Calu3 (cell line): ENCODE measurements at regions not wholly inside any gene's neighbourhood (a gene's known extent, or its start where the extent isn't known, plus 50 kb on each side); places are given as distances from the start of the nearest gene placed in this dataset.

ENCODE experiments used
- BruUV-seq: library from RNA; stranded (reverse); fragments of 400-500 nt; replicated peaks from 2 replicates; lab custom pipeline; 2021; lab: Mats Ljungman, UMichigan
- CTCF ChIA-PET: fragments of 300-600 bp; sonication (Branson Sonifier 250); formaldehyde crosslinking; loops from one replicate; lab custom pipeline; 2022; ENCODE audit warnings: antibody characterized with exemption; lab: Charles Lee
- DNase-seq: peaks from one replicate; pipeline ENCODE4 v3.0.0; 2022
- H3K27ac Mint-ChIP-seq: one replicate; pipeline ENCODE4 v1.8.0; 2022; ENCODE audit warnings: mixed read lengths; ENCODE audit not compliant: unreplicated experiment
- H3K27me3 Mint-ChIP-seq: one replicate; pipeline ENCODE4 v1.8.0; 2022; ENCODE audit warnings: mixed read lengths; ENCODE audit not compliant: unreplicated experiment
- H3K36me3 Mint-ChIP-seq: one replicate; pipeline ENCODE4 v1.8.0; 2022; ENCODE audit warnings: mild to moderate bottlenecking, moderate library complexity, mixed read lengths; ENCODE audit not compliant: insufficient read depth, unreplicated experiment
- H3K4me1 Mint-ChIP-seq: one replicate; pipeline ENCODE4 v1.8.0; 2022; ENCODE audit warnings: mild to moderate bottlenecking, low read depth, mixed read lengths; ENCODE audit not compliant: unreplicated experiment
- H3K4me3 Mint-ChIP-seq: one replicate; pipeline ENCODE4 v1.8.0; 2022; ENCODE audit warnings: mild to moderate bottlenecking, low read depth, moderate library complexity, mixed read lengths; ENCODE audit not compliant: unreplicated experiment
- H3K9me3 Mint-ChIP-seq: one replicate; pipeline ENCODE4 v1.8.0; 2022; ENCODE audit warnings: low read depth, mixed read lengths; ENCODE audit not compliant: unreplicated experiment
- intact Hi-C: fragments of 100-400 bp; cut with micrococcal nuclease; formaldehyde crosslinking; loops from one replicate; pipeline ENCODE4 v1.10.0; 2022; ENCODE audit not compliant: unreplicated experiment
- TF ChIP-seq, protein P1 (sequence below): fragments of 200-600 bp; IDR thresholded peaks from one replicate; pipeline ENCODE4 v1.8.0; 2022; ENCODE audit warnings: antibody characterized with exemption; ENCODE audit not compliant: unreplicated experiment

DNA sequence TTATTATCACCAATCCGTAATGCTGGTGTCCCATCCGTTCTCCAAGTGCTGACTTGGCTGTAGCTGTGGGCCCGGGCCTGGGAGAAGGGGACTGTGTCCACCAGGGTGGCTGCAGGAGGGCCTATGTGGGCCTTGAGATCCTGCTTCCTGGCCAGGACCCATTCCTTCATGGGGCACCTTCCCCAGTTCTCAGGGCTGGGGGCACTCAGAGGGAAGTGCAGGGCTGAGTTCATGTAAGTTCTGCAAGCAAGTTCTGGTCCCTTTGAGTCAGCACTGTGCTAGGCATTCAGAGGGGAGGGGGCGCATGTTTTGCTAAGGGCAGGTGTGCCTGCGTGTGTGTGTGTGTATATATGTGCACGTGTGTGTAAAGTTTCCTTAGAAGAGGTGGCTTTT lies 94.0 kb downstream of the GLI2 start:
- Mint-ChIP-seq H3K9me3 (no peaks in the 10 kb centered on the region), H3K27me3 (peaks cover 15% of the 10 kb centered on the region), H3K27ac (no peak overlapping the region), H3K4me1 (no peaks in the 10 kb centered on the region), H3K4me3 (no peak overlapping the region), H3K36me3 (no peaks in the 10 kb centered on the region)
- TF ChIP-seq, protein P1, sequence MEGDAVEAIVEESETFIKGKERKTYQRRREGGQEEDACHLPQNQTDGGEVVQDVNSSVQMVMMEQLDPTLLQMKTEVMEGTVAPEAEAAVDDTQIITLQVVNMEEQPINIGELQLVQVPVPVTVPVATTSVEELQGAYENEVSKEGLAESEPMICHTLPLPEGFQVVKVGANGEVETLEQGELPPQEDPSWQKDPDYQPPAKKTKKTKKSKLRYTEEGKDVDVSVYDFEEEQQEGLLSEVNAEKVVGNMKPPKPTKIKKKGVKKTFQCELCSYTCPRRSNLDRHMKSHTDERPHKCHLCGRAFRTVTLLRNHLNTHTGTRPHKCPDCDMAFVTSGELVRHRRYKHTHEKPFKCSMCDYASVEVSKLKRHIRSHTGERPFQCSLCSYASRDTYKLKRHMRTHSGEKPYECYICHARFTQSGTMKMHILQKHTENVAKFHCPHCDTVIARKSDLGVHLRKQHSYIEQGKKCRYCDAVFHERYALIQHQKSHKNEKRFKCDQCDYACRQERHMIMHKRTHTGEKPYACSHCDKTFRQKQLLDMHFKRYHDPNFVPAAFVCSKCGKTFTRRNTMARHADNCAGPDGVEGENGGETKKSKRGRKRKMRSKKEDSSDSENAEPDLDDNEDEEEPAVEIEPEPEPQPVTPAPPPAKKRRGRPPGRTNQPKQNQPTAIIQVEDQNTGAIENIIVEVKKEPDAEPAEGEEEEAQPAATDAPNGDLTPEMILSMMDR, result no peak
- CTCF ChIA-PET, result no interaction called here
- intact Hi-C loops, result no loop called here
- no peak for DNase-seq
- no TSS peak for BruUV-seq

DNA sequence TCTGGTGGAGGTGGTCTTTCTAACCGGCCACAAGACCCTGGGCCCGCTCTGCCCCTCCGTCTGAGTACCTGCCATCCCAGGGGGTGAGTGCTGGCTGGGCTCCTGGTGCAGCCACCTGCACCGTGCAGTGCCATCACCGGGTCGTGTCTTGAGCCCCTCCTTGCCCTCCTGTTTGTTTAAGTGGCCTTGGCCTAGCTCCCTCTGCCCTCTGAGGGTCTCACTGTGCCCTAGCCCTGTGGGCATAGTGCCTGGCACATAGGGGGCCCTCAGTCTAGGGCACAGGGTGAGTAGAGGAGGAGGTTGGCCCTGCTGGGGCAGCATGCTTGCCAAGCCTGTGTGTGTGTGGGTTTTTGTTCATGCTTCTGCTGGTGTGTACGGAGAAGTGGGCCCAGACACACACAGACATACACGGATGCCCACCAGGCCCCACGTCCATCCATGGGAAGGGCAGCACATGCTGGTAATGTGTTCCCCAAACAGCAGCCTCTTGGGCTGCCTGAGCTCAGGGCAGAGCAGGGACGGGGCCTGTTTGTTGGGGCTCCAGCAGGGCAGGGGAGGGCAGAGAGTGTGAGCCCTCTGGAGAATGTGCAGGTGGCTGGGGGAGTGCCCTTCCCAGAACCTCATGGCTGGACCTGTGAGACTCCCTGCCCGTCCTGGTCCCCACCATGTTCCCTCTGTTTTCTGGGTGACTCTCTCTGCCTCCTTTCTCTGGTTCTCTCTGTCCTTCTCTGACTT lies 94.6 kb downstream of the GLI2 start:
- Mint-ChIP-seq H3K4me1 (no peaks in the 10 kb centered on the region), H3K27ac (no peak overlapping the region)

DNA sequence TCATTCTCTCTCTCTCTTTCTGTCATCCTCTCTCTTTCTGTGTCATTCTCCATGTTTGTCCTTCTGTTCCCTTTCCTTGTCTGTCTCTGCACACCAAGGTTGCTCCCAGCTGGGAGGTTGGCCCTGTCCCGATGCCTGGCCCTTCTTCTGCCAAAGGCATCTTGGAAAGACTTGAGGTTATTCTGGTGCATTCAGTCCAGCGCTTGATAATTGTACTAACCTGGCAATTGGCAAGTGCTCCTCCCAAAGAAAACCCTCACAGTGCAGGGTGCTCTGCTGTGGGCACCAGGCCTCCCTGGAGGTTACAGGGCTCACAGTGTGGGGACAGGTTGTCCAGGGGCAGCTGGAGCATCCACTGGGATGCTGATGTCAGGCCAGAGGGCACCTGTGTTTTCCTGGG lies 95.4 kb downstream of the GLI2 start:
- DNase-seq, result no peak
- intact Hi-C loops, result no loop called here
- Mint-ChIP-seq H3K27me3 (peaks cover 15% of the 10 kb centered on the region), H3K27ac (no peak overlapping the region), H3K36me3 (no peaks in the 10 kb centered on the region), H3K4me3 (no peak overlapping the region), H3K4me1 (no peaks in the 10 kb centered on the region), H3K9me3 (no peaks in the 10 kb centered on the region)
- TF ChIP-seq, protein P1, result no peak
- no TSS peak for BruUV-seq
- CTCF ChIA-PET, result interaction anchor here (0.6 kb wide), 1 partner anchor 77 kb away, joined by 3 read pairs; no protein-coding TSS in a partner anchor

More for the DNA sequence above, 94.6 kb downstream of the GLI2 start:
- CTCF ChIA-PET, result no interaction called here
- Mint-ChIP-seq H3K9me3 (no peaks in the 10 kb centered on the region), H3K4me3 (no peak overlapping the region), H3K27me3 (peaks cover 15% of the 10 kb centered on the region), H3K36me3 (no peaks in the 10 kb centered on the region)
- no TSS peak for BruUV-seq
- TF ChIP-seq, protein P1, result no peak
- no peak for DNase-seq
- intact Hi-C loops, result no loop called here

DNA sequence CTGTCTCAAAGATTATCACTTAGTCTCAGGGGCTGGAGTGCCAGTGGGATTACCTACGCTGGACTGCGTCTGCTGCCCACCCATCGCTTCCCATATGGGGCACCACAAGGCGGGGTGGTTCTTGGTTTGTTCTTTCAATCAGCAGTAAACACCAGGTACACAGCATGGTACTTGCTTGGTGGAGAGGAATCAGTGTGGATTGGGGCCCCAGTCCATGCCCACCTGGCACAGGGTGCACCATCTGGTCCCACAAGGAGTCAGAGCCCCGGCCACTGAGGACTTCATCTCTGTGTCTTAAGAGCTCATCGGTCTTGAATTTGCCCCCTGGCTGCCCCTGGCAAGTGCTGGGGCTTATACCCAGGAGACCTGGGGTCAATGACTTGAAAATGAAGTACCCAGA lies 96.2 kb downstream of the GLI2 start:
- no peaks in the 10 kb centered on the region for H3K9me3 Mint-ChIP-seq
- TF ChIP-seq, protein P1, result no peak
- no peak overlapping the region for H3K27ac Mint-ChIP-seq
- no peak for DNase-seq
- H3K27me3 Mint-ChIP-seq, result peaks cover 15% of the 10 kb centered on the region
- CTCF ChIA-PET, result no interaction called here
- H3K36me3 Mint-ChIP-seq, result no peaks in the 10 kb centered on the region
- intact Hi-C loops, result no loop called here
- no peak overlapping the region for H3K4me3 Mint-ChIP-seq
- no peaks in the 10 kb centered on the region for H3K4me1 Mint-ChIP-seq
- no TSS peak for BruUV-seq
